ENCODE measurements at regions not wholly inside any gene's neighbourhood (a gene's known extent, or its start where the extent isn't known, plus 50 kb on each side); places are given as distances from the start of the nearest gene placed in this dataset.

- DNase-seq, result no peak
Observed at GRCh38 chr10:29962166-29962850, 97.1 kb downstream of the JCAD start.

DNA sequence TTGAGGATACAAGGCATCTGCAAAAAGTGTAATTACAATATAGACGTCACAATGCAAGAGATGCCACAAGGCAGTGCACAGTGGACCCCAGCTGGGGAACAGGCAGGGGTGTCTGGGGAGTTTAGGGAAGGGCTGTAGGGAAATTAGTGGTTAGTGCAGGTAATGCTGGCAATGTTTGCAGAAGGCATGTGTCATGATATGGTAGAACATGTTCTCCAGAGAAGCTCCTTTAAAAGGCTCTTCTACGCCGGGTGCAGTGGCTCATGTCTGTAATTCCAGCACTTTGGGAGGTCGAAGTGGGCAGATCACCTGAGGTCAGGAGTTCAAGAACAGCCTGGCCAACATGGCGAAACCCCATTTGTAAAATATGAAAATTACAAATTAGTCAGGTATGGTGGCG lies 98.0 kb downstream of the JCAD start:
- no peak for DNase-seq

DNA sequence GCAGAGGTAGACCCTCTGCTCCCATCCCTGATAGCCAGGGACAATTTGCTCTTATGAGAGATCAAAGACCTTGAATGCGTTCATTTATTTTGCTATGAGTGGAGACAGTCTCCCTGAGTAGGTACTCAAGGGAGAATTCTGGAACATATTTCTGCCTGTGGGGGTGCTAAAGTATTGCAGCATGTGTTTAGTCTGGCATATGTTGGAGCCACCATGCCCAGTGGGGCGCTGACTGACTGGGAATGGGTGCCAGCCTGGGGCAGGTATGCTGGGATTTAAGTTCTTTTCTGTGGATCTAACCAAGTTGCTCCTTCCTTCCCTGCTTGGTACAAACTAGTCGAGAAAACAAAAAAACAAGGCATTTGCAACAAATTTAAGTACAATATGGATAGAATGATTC lies 99.1 kb downstream of the JCAD start:
- no peak for DNase-seq

DNA sequence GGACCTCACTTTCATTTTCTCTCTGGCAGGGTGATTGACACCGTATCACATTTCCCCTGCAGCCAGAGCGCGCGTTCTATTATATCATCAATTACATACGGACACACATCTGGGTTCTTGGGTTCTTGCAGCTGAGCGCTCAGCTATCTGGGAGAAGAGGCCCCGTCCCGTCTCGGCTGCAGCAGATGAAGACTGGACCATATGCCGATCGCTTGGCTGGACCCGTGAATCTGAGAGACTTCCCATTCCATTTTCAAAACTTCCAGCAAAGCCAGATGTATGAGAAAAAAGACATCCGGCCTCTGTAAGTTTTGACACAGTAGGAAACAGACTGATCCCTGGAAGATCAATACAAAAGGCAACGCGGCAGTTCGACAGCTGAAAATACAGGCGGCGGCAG lies 99.8 kb downstream of the JCAD start:
- no peak for DNase-seq

GRCh38 chr10:29958440-29958839 lies 100.9 kb downstream of the JCAD start:
- DNase-seq, result no peak

DNA sequence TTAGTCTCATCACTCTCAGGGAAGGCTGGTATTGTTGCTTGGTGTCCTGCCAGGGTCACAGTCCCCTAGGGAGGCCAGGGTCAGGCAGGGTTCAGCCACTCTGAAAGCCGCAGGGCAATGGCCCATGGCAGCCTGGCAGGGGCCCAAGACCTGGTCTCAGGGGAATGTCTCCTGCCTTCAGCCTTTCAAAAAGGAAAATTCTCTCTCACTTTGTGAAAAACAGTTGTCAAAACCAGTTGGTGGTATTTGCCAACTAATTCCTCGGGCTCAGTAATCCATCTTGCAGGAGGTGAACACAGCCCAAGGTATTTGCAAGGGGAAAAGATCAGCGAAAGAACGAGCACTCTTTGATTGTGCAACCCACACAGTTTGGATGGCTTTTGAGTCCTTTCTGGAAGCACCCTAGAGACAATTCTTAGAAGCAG lies 101.5 kb downstream of the JCAD start:
- no peak for DNase-seq

- no peak for DNase-seq
Observed at GRCh38 chr10:29957236-29957635, 102.2 kb downstream of the JCAD start.

- DNase-seq, result no peak
Observed at GRCh38 chr10:29956335-29956924, 103.0 kb downstream of the JCAD start.

DNA sequence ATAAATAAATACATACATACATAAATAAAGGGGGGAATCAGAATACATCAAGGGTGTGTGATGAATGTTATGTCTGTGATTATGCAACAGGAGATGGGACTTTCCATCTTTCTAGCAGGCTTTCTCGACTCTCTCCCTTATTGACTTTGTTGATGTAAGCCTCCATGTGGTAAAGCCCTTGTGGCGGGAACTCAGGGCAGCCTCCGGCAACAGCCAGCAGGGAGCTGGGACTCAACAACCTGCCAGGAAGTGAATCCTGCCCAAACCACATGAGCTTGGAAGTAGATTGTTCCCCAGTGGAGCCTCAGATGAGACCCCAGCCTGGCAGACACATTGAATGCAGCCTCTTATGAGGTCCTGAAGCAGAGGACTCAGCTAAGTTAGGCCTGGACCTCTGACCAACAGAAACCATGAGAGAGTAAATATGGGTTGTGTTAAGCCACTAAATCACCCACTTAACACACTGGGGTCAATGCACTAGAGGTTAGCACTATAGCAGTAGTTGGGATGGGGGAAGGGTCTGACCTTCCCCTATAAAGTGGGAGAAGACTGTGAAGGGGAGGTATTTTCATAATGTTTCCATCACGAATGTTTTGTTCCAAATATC lies 104.0 kb downstream of the JCAD start:
- DNase-seq, result no peak

DNA sequence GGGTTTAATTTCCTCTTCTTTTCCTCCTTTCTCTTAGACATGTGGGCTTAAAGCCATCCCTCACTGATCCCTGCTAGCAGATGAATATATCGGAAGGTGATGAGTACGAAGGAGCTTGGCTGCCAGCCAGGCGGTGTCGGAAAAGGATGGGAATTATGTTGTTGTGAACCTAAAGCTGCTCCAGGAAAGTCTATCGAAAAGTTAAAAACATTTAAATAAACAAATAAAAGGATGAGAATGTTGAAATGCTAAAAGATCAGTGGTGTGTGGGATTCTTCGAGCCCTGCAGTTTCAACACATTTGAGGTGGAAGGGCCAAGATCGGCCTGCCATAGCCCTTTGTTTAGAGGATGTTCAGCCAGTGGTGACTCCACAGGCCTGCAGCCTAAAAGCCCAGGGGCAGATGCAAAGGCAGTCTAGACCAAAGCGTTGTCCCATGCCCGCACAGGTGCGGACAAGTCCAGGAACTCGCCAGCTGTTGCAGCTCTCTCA lies 107.9 kb downstream of the JCAD start:
- no peak for DNase-seq

DNA sequence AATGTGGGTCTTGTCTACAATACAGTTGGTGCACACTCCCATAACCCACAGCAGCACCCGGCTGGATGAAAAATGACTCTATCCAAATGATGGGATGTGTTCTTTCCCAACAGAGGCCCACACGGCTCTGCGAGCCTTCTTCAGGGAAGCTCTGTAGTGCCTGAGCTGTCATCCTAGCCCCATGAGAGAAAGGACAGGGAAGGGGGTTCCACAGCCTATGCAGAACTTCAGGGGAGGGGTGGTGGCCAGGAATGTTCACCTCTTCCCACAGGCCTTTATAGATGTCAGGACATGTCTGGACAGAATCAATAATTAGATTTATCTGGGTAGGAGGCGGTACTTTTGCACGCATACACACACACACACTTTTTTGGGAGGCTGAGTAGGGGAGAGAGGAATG lies 109.0 kb downstream of the JCAD start:
- DNase-seq, result no peak

GRCh38 chr10:29949411-29950011 lies 109.9 kb downstream of the JCAD start:
- DNase-seq, result no peak

DNA sequence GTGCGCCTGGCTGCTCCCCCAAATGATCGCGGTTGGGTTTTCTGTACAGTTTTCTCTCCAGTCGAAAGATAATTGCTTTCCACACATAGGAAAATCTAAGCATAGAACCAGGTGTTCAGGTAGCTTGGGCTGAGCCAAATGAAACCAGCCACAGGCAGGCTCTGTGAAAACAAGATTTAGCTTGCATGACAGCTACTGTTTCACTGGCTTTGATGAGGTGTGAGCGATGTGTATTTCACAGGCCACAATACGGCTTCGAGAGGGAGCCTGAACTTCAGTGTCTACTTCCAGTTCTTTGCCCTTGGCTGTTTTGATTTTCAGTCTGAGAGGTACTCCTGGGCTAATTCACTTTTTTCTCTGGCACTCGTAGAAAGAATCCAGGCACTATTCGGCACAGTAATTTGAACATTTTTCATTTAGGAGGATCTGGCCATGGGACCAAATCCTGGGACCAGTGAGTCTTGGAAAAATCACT lies 110.5 kb downstream of the JCAD start:
- DNase-seq, result no peak

DNA sequence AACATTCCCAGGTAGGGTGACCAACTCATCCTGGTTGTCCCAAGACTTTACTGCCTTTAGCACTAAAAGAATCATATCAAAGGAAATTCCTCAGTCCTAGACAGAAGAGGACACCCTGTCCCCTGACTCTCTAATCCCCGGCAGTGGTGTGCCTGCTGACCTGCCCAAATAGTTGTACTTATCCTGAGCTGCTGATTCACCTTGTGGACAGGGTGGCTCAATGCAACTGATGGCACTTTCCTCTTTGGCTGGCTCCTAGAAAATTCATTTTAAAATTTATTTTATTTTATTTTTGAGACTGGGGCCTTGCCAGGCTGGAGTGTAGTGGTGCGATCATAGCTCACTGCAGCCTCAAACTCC lies 111.7 kb downstream of the JCAD start:
- no peak for DNase-seq

DNA sequence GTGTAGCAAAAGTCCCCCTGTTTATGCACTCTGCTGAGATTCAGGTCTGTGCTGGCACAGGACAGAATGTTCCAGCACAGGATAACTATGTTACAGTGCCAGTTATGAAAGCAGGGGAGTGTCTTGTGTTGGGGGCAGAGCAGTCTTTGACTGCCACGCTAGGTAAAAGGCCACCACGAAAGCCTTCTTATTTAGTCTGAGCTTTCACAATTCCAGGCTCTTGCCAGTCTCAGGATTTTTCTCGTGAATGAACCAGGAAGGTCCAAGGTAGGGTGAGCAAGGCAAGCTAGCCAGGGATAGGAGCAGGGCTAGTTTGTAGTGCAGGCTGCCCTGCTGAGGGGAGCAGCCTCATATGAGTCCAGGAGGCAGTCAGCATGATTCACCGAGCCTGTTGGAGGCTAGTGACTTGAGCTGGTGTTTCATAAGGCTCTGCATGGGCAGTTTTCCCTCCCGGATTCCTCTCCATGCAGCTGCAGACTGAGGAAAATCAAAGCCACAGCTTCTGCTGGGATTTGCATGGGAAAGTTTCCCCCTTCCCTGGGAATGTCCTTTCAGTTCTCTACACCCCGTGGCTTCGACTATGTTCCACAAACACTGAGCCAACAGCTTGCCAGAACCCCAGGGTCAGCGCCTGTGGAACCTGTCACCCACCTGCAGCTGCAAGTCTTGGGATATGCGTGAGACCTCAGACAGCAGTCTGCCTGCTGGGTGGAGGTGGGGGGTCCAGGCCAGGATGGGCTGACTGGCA lies 112.3 kb downstream of the JCAD start:
- no peak for DNase-seq

DNA sequence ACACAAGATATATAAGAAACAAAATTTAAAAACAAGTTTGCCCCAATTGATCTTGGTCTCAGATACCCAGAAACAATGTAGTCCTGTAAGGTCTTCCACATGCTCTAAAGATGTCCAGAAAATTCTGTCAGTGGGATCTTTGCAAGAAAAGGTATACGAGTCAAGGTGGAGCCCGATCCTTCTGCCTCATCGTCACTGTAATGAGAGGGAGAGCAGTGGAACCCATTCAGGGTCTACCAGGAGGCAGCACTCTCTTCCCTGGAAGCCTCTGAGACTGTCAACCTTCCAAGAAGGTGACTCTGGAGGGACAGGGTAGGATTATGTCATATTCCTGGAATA lies 112.8 kb downstream of the JCAD start:
- DNase-seq, result no peak

GRCh38 chr10:29941476-29941875 lies 117.9 kb downstream of the JCAD start:
- no peak for DNase-seq

DNA sequence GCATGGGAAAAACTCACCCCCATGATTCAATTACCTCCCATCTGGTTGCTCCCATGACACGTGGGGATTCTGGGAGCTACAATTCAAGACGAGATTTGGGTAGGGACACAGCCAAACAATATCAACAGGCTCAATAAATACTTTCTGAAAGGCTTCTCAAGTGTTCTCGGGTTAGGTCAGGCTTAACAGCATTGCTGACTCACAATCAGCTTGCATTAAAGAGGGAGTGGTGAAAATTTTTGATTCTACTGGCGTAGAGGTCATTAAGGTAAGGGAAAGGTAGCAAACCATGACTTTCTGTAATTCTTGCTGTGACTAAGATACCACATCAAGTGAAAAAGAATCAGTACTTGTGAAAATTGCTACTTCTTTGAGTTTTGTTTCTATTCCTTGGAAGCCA lies 126.4 kb downstream of the JCAD start:
- no peak for DNase-seq

GRCh38 chr10:29931833-29932232 lies 127.6 kb downstream of the JCAD start:
- DNase-seq, result no peak

DNA sequence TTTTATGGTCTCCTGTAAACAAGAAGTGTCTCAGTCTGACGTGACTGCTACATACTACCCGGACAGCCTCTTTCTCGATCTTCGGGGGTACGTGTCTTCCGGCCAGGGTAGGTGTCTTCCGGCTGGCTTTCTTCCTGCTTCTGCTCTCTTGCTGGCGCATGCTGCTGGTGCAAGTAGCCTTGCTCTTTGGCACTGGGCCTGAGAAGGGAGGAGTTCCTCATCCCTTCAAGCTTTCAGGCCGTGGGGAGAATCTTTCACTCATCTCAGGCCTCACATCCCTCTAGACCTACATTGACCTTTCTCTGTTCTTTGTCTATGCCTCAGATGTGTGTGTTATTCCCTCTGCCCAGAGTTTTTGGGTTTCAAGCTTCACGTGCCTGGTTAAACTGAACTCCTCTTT lies 130.4 kb downstream of the JCAD start:
- DNase-seq, result no peak

DNA sequence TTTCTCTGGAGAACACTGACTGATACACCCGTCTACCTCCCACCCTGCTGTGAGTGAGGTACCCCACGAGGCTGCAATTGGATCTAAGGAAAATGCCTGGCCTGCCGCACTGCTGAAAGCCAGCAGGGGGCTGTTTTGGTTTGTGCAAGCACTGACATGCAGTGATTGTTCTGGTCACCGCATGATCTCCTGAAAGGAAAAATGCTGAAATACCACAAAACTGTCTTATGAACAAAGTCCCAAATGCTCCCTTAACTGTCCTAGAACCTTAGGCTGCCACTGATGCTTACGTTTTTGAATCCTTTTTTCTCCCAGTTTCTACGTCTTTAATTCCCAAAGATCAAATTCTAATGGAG lies 132.7 kb downstream of the JCAD start:
- DNase-seq, result no peak

DNA sequence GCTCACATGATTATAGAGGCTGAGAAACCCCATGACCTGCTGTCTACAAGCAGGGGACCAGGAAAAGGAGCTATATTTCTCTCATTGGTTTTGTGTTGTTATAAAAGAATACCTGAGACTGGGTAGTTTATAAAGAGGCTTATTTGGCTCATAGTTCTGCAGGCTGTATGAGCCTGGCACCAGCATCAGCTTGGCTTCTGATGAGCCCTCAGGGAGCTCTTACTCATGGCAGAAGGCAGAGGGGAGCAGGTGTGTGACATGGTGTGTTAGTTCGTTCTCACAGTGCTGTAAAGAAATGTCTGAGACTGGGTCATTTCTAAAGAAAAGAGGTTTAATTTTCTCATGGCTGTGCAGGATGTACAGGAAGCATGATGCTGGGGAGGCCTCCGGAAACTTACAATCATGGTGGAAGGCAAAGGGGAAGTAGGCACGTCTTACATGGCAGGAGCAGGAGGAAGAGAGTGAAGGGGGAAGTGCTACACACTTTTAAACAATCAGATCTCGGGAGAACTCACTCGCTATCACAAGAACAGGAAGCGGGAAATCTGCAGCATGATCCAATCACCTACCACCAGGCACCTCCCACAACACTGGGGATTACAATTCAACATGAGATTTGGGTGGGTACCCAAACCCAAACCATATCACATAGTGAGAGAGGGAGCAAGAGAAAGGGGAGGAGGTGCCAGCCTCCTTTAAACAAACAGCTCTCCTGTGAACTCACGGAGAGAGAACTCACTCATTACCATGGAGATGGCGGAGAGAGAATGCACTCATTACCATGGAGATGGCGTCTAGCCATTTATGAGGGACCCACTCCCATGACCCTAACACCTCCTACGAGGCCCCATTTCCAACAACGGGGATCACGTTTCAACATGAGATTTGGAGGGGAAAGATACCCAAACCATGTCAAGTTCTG lies 133.4 kb downstream of the JCAD start:
- DNase-seq, result no peak

Measured in stimulated activated CD8-positive, alpha-beta memory T cell treated with anti-CD3 and anti-CD28 coated beads, Interleukin-4, amount 100 ng/mL, for 48 hours (primary cell).